ENCODE measurements at regions not wholly inside any gene's neighbourhood (a gene's known extent, or its start where the extent isn't known, plus 50 kb on each side); places are given as distances from the start of the nearest gene placed in this dataset.

GRCh38 chr2:145146691-145147090 lies 626.8 kb upstream of the ZEB2 start:
- H3K4me3 ChIP-seq (ENCODE audit: low read depth, low read length) = no peak overlapping the region
- DNase-seq (ENCODE audit: low read depth) (no peak), FAIRE-seq (no peak)
- H3K27me3 ChIP-seq (ENCODE audit: control insufficient read depth, insufficient read depth, low read length) = no peaks in the 10 kb centered on the region
- TF ChIP-seq CTCF (IDR thresholded peaks at IDR 0.05; ENCODE audit: insufficient read depth, low read length, severe bottlenecking) = no peak
- no peaks in the 10 kb centered on the region for H3K36me3 ChIP-seq (ENCODE audit: control insufficient read depth, insufficient read depth, low read length)

DNA sequence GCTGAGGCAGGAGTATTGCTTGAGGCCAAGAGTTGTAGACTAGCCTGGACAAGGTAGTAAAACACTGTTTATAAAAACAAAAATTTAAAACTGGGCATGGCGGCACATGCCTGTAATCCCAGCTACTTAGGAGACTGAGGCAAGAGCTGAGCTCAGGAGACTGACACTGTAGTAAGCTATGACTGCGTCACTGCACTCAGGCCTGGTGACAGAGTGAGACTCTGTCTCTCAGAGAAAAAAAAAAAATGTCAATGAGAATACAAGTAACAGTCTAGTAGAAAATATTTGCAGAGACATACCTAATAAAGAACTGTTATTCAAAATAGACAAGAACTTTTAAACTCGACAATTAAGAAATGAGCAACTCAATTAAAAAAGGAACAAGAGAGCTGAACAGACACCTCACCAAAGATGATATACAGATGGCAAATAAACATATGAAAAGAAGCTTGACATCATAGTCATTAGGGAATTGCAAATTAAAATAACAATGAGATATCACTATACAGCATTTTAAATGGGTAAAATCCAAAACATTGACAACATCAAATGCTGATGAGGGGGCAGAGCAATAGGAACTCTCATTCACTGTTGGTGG lies 624.3 kb upstream of the ZEB2 start:
- H3K4me3 ChIP-seq (ENCODE audit: low read depth, low read length) = no peak overlapping the region
- DNase-seq (ENCODE audit: low read depth) (no peak), FAIRE-seq (no peak)
- no peaks in the 10 kb centered on the region for H3K27me3 ChIP-seq (ENCODE audit: control insufficient read depth, insufficient read depth, low read length)
- H3K36me3 ChIP-seq (ENCODE audit: control insufficient read depth, insufficient read depth, low read length) = no peaks in the 10 kb centered on the region
- no peak for TF ChIP-seq CTCF (IDR thresholded peaks at IDR 0.05; ENCODE audit: insufficient read depth, low read length, severe bottlenecking)

- DNase-seq (ENCODE audit: low read depth) (no peak), FAIRE-seq (no peak)
- Histone ChIP-seq H3K27me3 (ENCODE audit: control insufficient read depth, insufficient read depth, low read length) (no peaks in the 10 kb centered on the region), H3K4me3 (ENCODE audit: low read depth, low read length) (no peak overlapping the region), H3K36me3 (ENCODE audit: control insufficient read depth, insufficient read depth, low read length) (no peaks in the 10 kb centered on the region)
- TF ChIP-seq CTCF (IDR thresholded peaks at IDR 0.05; ENCODE audit: insufficient read depth, low read length, severe bottlenecking) = no peak
Measured at GRCh38 chr2:145141981-145142380, 622.1 kb upstream of the ZEB2 start.

DNA sequence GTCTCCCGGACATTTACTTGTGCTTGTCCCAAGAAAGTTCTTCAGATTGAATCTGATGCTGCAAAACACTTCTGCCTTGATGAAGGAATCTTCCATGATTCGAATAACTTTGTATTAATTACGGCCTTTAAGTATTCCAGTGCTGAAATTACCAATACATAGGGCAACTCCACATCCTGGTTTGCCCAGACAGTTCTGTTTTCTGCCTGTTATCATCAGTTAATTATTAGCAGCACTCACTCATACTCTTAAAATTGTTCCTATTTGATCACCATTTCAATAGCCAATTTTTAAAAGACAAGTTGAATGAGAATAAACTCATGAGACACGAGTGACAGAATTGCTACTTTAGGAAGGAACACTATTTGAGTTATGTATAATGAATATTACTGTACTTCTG lies 620.7 kb upstream of the ZEB2 start:
- no peak for DNase-seq (ENCODE audit: low read depth)
- no peaks in the 10 kb centered on the region for H3K36me3 ChIP-seq (ENCODE audit: control insufficient read depth, insufficient read depth, low read length)
- no peaks in the 10 kb centered on the region for H3K27me3 ChIP-seq (ENCODE audit: control insufficient read depth, insufficient read depth, low read length)
- FAIRE-seq = no peak
- H3K4me3 ChIP-seq (ENCODE audit: low read depth, low read length) = no peak overlapping the region
- no peak for TF ChIP-seq CTCF (IDR thresholded peaks at IDR 0.05; ENCODE audit: insufficient read depth, low read length, severe bottlenecking)

GRCh38 chr2:145138626-145139025 lies 618.7 kb upstream of the ZEB2 start:
- no peak for DNase-seq (ENCODE audit: low read depth)
- H3K36me3 ChIP-seq (ENCODE audit: control insufficient read depth, insufficient read depth, low read length) = no peaks in the 10 kb centered on the region
- no peak overlapping the region for H3K4me3 ChIP-seq (ENCODE audit: low read depth, low read length)
- no peak for FAIRE-seq
- H3K27me3 ChIP-seq (ENCODE audit: control insufficient read depth, insufficient read depth, low read length) = no peaks in the 10 kb centered on the region
- TF ChIP-seq CTCF (IDR thresholded peaks at IDR 0.05; ENCODE audit: insufficient read depth, low read length, severe bottlenecking) = no peak

- FAIRE-seq (no peak), DNase-seq (ENCODE audit: low read depth) (peak; percentile 7)
- no peak overlapping the region for H3K4me3 ChIP-seq (ENCODE audit: low read depth, low read length)
Measured at GRCh38 chr2:145137901-145138300, 618.0 kb upstream of the ZEB2 start.

More at GRCh38 chr2:145137901-145138300, 618.0 kb upstream of the ZEB2 start:
- Histone ChIP-seq H3K27me3 (ENCODE audit: control insufficient read depth, insufficient read depth, low read length) (no peaks in the 10 kb centered on the region), H3K36me3 (ENCODE audit: control insufficient read depth, insufficient read depth, low read length) (no peaks in the 10 kb centered on the region)
- TF ChIP-seq CTCF (IDR thresholded peaks at IDR 0.05; ENCODE audit: insufficient read depth, low read length, severe bottlenecking) = no peak

Data from bronchial epithelial cell (primary cell).